Activated CD4-positive, alpha-beta T cell treated with anti-CD3 and anti-CD28 coated beads for 24 hours (primary cell): ENCODE measurements at regions not wholly inside any gene's neighbourhood (a gene's known extent, or its start where the extent isn't known, plus 50 kb on each side); places are given as distances from the start of the nearest gene placed in this dataset.
"Not testable (repeated sequence)": the region's sequence is repeated elsewhere in the genome, so short reads cannot be mapped to it uniquely, and the experiment has no call there.

ENCODE experiments used
- DNase-seq, 2 donors: peaks; one replicate each; pipeline ENCODE4 v3.0.0-alpha.2; 2020; ENCODE audit warnings: low read depth in 2 of 2

GRCh38 chr2:145800151-145801091 lies 1280.5 kb upstream of the ZEB2 start:
- no peak for DNase-seq

- DNase-seq, result no peak
These were observed 1279.7 kb upstream of the ZEB2 start for GRCh38 chr2:145799595-145800108.

- DNase-seq, result no peak
These were observed 1278.5 kb upstream of the ZEB2 start for GRCh38 chr2:145798419-145798818.

- no peak for DNase-seq
These were observed 1277.8 kb upstream of the ZEB2 start for GRCh38 chr2:145797692-145798091.

- no peak for DNase-seq
These were observed 1272.8 kb upstream of the ZEB2 start for GRCh38 chr2:145792745-145793144.

GRCh38 chr2:145789636-145790035 lies 1269.7 kb upstream of the ZEB2 start:
- no peak for DNase-seq

- DNase-seq, result not testable (repeated sequence)
These were observed 1267.9 kb upstream of the ZEB2 start for GRCh38 chr2:145787597-145788361.

GRCh38 chr2:145782607-145783006 lies 1262.7 kb upstream of the ZEB2 start:
- DNase-seq, result not testable (repeated sequence)

GRCh38 chr2:145777914-145778313 lies 1258.0 kb upstream of the ZEB2 start:
- no peak for DNase-seq

GRCh38 chr2:145777297-145777696 lies 1257.4 kb upstream of the ZEB2 start:
- DNase-seq, result no peak

GRCh38 chr2:145775591-145775990 lies 1255.7 kb upstream of the ZEB2 start:
- no peak for DNase-seq

- DNase-seq, result no peak
These were observed 1251.6 kb upstream of the ZEB2 start for GRCh38 chr2:145771525-145771924.

- no peak for DNase-seq
These were observed 1249.2 kb upstream of the ZEB2 start for GRCh38 chr2:145769011-145769716.

GRCh38 chr2:145765874-145766273 lies 1246.0 kb upstream of the ZEB2 start:
- DNase-seq, result no peak

- DNase-seq, result no peak
These were observed 1244.7 kb upstream of the ZEB2 start for GRCh38 chr2:145764631-145765030.

GRCh38 chr2:145760781-145761649 lies 1241.1 kb upstream of the ZEB2 start:
- DNase-seq, result no peak

GRCh38 chr2:145759228-145759915 lies 1239.5 kb upstream of the ZEB2 start:
- no peak for DNase-seq

GRCh38 chr2:145757503-145758246 lies 1237.8 kb upstream of the ZEB2 start:
- DNase-seq, result no peak

GRCh38 chr2:145755019-145755837 lies 1235.3 kb upstream of the ZEB2 start:
- no peak for DNase-seq
